ENCODE measurements at regions not wholly inside any gene's neighbourhood (a gene's known extent, or its start where the extent isn't known, plus 50 kb on each side); places are given as distances from the start of the nearest gene placed in this dataset.

DNA sequence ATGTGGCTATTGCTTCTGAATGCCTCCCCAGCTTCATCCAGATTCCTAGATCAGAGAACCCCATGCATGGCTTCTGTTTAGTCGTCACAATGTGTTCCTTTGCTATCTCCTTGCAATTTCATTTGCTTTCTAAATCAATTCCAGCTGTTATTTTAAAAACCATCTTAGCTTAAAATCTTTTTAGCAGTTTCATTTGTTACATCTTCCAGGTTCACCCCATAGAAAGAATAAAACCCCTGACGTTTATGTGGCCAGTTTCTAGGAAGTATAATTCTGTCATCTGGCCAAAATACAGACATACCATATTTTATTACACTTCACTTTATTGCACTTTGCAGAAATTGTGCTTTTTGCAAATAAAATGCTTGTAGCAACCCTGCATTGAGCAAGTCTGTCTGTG is 278.4 kb downstream of the PTPRC start:
- no peaks in the 10 kb centered on the region for H3K36me3 Mint-ChIP-seq (ENCODE audit: insufficient read depth, unreplicated experiment)
- no peaks in the 10 kb centered on the region for H3K9me3 Mint-ChIP-seq (ENCODE audit: unreplicated experiment)
- no peak for DNase-seq
- no peaks in the 10 kb centered on the region for H3K27me3 ChIP-seq (replicated peaks; ENCODE audit: control insufficient read depth, insufficient read depth, low read length)
- peaks cover 7% of the 10 kb centered on the region for H3K4me1 Mint-ChIP-seq (ENCODE audit: low read depth, unreplicated experiment)
- no peak overlapping the region for H3K4me3 ChIP-seq (ENCODE audit: low read depth, low read length)
- peaks cover 3% of the 10 kb centered on the region; the same call in 1 of the 2 replicates for H3K4me1 ChIP-seq
- POLR2A ChIA-PET = no interaction called here
- H3K9me3 ChIP-seq = no peaks in the 10 kb centered on the region
- intact Hi-C loops (cut with micrococcal nuclease; ENCODE audit: unreplicated experiment) = no loop called here
- TF ChIP-seq CTCF (IDR thresholded peaks at IDR 0.05; ENCODE audit: insufficient read depth in 1 of 2, low read depth in 1 of 2, low read length in 1 of 2, severe bottlenecking in 1 of 2, unreplicated experiment in 1 of 2) = no peak
- CTCF ChIA-PET = no interaction called here
- H3K27me3 Mint-ChIP-seq (ENCODE audit: insufficient read depth, unreplicated experiment) = no peaks in the 10 kb centered on the region
- H3K27ac Mint-ChIP-seq (ENCODE audit: unreplicated experiment) = no peak overlapping the region
- no peaks in the 10 kb centered on the region for H3K36me3 ChIP-seq (ENCODE audit: control insufficient read depth, insufficient read depth, low read length)
- H3K4me3 Mint-ChIP-seq (ENCODE audit: unreplicated experiment) = no peak overlapping the region
- no TSS peak for BruUV-seq (replicated peaks)

DNA sequence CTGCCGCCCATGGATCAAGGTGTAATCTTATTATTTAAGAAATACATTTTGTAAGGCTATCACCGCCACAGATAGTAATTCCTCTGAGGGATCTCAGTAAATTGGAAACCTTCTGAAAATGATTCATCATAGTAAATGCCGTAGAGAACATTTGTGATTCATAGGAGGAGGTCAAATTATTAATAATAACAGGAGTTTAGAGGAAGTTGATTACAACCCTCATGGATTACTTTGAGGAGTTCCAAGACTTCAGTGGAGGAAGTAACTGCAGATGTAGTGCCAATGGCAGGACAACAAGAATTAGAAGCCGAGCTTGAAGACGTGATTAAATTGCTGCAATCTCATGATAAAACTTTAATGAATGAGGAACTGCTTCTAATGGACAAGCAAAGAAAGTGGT is 280.1 kb downstream of the PTPRC start:
- no peak for TF ChIP-seq CTCF (IDR thresholded peaks at IDR 0.05; ENCODE audit: insufficient read depth in 1 of 2, low read depth in 1 of 2, low read length in 1 of 2, severe bottlenecking in 1 of 2, unreplicated experiment in 1 of 2)
- CTCF ChIA-PET = no interaction called here
- no TSS peak for BruUV-seq (replicated peaks)
- no peak for DNase-seq
- no peaks in the 10 kb centered on the region for H3K9me3 Mint-ChIP-seq (ENCODE audit: unreplicated experiment)
- no peaks in the 10 kb centered on the region for H3K9me3 ChIP-seq
- no peak overlapping the region for H3K4me3 ChIP-seq (ENCODE audit: low read depth, low read length)
- H3K4me3 Mint-ChIP-seq (ENCODE audit: unreplicated experiment) = no peak overlapping the region
- no peak overlapping the region for H3K27ac Mint-ChIP-seq (ENCODE audit: unreplicated experiment)
- H3K4me1 Mint-ChIP-seq (ENCODE audit: low read depth, unreplicated experiment) = peaks cover 7% of the 10 kb centered on the region
- no peaks in the 10 kb centered on the region for H3K36me3 ChIP-seq (ENCODE audit: control insufficient read depth, insufficient read depth, low read length)
- H3K27me3 Mint-ChIP-seq (ENCODE audit: insufficient read depth, unreplicated experiment) = no peaks in the 10 kb centered on the region
- no peaks in the 10 kb centered on the region for H3K36me3 Mint-ChIP-seq (ENCODE audit: insufficient read depth, unreplicated experiment)
- intact Hi-C loops (cut with micrococcal nuclease; ENCODE audit: unreplicated experiment) = no loop called here
- no peaks in the 10 kb centered on the region for H3K27me3 ChIP-seq (replicated peaks; ENCODE audit: control insufficient read depth, insufficient read depth, low read length)
- POLR2A ChIA-PET = no interaction called here
- H3K4me1 ChIP-seq = peaks cover 3% of the 10 kb centered on the region; the same call in 1 of the 2 replicates

- intact Hi-C loops (cut with micrococcal nuclease; ENCODE audit: unreplicated experiment) = no loop called here
- POLR2A ChIA-PET = no interaction called here
- no peak for DNase-seq
These were observed 281.0 kb downstream of the PTPRC start for GRCh38 chr1:198919667-198920398.

More at GRCh38 chr1:198919667-198920398, 281.0 kb downstream of the PTPRC start:
- H3K4me3 Mint-ChIP-seq (ENCODE audit: unreplicated experiment) = no peak overlapping the region
- TF ChIP-seq CTCF (IDR thresholded peaks at IDR 0.05; ENCODE audit: insufficient read depth in 1 of 2, low read depth in 1 of 2, low read length in 1 of 2, severe bottlenecking in 1 of 2, unreplicated experiment in 1 of 2) = no peak
- H3K27me3 ChIP-seq (replicated peaks; ENCODE audit: control insufficient read depth, insufficient read depth, low read length) = no peaks in the 10 kb centered on the region
- H3K4me1 ChIP-seq = peaks cover 3% of the 10 kb centered on the region; the same call in 1 of the 2 replicates
- H3K36me3 Mint-ChIP-seq (ENCODE audit: insufficient read depth, unreplicated experiment) = no peaks in the 10 kb centered on the region
- H3K27me3 Mint-ChIP-seq (ENCODE audit: insufficient read depth, unreplicated experiment) = no peaks in the 10 kb centered on the region
- no peaks in the 10 kb centered on the region for H3K9me3 ChIP-seq
- H3K4me3 ChIP-seq (ENCODE audit: low read depth, low read length) = no peak overlapping the region
- no peak overlapping the region for H3K27ac Mint-ChIP-seq (ENCODE audit: unreplicated experiment)
- no TSS peak for BruUV-seq (replicated peaks)
- H3K36me3 ChIP-seq (ENCODE audit: control insufficient read depth, insufficient read depth, low read length) = no peaks in the 10 kb centered on the region
- CTCF ChIA-PET = no interaction called here
- H3K9me3 Mint-ChIP-seq (ENCODE audit: unreplicated experiment) = no peaks in the 10 kb centered on the region
- H3K4me1 Mint-ChIP-seq (ENCODE audit: low read depth, unreplicated experiment) = peaks cover 7% of the 10 kb centered on the region

All from Caco-2 (cell line).